ENCODE measurements at regions not wholly inside any gene's neighbourhood (a gene's known extent, or its start where the extent isn't known, plus 50 kb on each side); places are given as distances from the start of the nearest gene placed in this dataset.

DNA sequence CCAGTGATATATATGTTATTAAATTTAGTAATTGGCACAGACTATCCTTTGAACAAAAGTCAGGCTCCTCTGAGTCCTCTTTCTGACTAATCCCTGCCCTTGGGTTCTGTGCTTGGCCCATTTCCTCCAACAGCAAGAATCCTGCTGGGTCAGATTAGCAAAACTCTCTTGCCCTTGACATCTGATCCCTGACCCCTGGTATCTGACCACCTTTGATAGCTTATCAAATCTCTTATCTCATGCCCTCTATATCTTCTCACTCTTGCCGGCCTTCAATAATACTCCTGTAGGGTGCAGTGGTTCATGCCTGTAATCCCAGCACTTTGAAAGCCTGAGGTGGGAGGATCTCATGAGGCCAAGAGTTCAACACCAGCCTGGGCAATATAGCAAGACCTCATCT is 245.5 kb upstream of the FAM47A start:
- TF ChIP-seq, protein P1, sequence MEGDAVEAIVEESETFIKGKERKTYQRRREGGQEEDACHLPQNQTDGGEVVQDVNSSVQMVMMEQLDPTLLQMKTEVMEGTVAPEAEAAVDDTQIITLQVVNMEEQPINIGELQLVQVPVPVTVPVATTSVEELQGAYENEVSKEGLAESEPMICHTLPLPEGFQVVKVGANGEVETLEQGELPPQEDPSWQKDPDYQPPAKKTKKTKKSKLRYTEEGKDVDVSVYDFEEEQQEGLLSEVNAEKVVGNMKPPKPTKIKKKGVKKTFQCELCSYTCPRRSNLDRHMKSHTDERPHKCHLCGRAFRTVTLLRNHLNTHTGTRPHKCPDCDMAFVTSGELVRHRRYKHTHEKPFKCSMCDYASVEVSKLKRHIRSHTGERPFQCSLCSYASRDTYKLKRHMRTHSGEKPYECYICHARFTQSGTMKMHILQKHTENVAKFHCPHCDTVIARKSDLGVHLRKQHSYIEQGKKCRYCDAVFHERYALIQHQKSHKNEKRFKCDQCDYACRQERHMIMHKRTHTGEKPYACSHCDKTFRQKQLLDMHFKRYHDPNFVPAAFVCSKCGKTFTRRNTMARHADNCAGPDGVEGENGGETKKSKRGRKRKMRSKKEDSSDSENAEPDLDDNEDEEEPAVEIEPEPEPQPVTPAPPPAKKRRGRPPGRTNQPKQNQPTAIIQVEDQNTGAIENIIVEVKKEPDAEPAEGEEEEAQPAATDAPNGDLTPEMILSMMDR (IDR thresholded peaks at IDR 0.05), result no peak
- TF ChIP-seq POLR2A (IDR thresholded peaks at IDR 0.05), result no peak

Measured in Peyer's patch (tissue), 4 donors.